GM19238 (cell line): ENCODE measurements at regions not wholly inside any gene's neighbourhood (a gene's known extent, or its start where the extent isn't known, plus 50 kb on each side); places are given as distances from the start of the nearest gene placed in this dataset.

ENCODE experiments used
- DNase-seq: peaks from one replicate; pipeline ENCODE4 v3.0.0; 2011; ENCODE audit warnings: low spot score; ENCODE audit not compliant: insufficient read length

DNA sequence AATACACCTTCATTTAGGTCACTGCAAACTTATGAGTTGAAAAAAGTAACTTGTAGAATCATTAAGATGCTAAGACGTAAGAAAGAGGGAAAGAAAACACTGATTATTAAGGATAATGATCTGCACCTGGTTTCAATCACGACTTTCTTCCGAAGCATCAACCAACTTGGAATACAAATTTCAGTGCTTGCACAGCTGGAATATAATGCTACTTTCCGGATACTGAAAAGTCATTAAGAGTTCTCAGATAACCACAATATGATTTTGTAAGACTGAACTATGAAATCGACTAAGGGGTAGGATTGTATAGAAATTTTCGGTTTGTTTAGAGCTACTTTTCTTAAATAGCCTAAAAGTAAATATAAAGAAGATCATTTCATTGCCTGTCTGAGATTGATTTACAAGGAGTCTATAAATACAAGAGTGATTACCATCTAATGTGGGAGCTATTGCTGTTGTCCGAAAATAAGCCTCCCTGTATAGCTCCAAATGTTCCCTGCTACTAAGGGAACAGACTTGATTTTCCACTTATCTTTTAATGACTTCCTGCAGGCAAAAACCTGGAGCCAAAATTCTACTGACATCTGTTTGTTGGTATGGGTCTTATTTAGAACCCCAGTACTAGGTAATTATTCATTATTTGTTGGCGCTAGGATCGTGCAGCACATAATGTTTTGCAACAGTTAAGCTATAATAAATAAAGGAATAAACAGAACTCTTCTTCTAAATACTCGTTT, 673.3 kb downstream of the KCNT2 start:
- no peak for DNase-seq

- no peak for DNase-seq
These were observed 674.4 kb downstream of the KCNT2 start for GRCh38 chr1:195933835-195934234.

- no peak for DNase-seq
These were observed 692.4 kb downstream of the KCNT2 start for GRCh38 chr1:195915826-195916225.

DNA sequence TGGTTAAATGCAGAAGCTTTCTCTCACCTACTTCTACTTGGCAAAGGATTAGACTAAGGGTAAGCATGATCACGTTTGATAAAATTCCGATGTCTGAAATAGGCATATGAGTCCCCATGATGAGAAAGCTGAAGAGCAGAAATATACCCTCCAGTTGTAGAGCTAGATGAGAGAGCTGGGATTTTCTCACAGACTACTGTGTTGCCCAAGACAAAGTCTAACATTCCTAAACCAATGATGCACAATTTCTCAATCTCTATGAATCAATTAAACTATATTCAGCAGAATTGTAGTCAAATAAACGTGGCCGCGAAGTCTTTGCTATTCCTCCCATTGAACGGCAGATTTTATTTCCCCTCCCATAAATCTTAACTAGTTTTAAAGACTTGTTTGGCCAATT, 699.2 kb downstream of the KCNT2 start:
- DNase-seq: no peak

- no peak for DNase-seq
These were observed 700.1 kb downstream of the KCNT2 start for GRCh38 chr1:195908121-195908520.

DNA sequence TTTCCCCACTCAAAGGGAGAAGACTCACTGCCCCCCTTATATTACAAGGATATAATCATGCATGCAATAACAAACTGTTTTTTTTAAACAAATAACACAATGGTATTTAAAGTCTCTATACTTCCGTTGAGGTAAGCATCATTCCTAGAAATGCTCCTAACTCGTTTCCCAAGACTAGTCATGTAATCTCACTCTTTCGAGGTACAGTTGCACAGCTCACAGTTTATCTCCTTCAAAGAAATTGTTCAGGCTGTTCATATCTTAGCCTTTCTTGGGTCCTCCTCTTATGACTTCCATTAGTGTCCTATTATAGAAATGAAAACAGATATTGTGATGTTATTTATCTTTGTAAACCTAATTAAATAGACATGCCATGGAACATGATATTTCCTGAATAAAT, 705.0 kb downstream of the KCNT2 start:
- DNase-seq: no peak

- no peak for DNase-seq
These were observed 705.5 kb downstream of the KCNT2 start for GRCh38 chr1:195902779-195903178.

GRCh38 chr1:195899762-195900352, 708.4 kb downstream of the KCNT2 start:
- no peak for DNase-seq

- DNase-seq: no peak
These were observed 709.3 kb downstream of the KCNT2 start for GRCh38 chr1:195898924-195899323.

DNA sequence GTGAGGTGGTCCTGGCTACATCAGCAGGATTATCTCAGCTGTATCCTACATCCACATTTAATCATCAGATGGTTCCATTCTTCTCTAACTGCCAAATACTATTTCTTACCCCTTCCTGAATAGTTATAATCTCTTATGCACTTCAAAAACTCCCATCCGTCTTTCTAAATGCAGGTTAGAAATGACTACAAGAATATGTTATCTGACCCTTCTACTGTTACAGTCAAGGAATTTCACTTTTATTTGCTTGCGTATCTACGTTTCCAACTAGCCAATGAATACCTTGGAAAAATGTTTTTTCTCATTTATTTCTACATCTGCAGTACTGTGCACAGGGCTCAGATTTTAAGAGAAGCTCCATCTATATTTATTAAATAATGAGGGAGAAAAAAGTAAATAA, 709.9 kb downstream of the KCNT2 start:
- DNase-seq: no peak

GRCh38 chr1:195897076-195897475, 711.2 kb downstream of the KCNT2 start:
- DNase-seq: no peak

GRCh38 chr1:195894411-195894810, 713.8 kb downstream of the KCNT2 start:
- no peak for DNase-seq

GRCh38 chr1:195886000-195886399, 722.2 kb downstream of the KCNT2 start:
- DNase-seq: no peak

DNA sequence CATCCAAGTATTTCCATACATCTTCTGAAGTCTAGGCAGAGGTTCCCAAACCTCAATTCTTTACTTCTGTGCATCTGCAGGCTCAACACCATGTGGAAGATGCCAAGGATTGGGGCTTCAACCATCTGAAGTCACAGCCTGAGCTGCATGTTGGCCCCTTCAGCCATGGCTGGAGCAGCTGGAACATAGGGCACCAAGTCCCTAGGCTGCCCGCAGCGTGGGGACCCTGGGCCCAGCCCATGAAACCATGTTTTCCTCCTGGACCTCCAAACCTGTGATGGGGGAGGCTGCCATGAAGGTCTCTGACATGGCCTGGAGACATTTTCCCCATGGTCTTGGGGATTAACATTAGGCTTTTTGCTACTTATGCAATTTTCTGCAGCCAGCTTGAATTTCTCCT, 729.8 kb downstream of the KCNT2 start:
- no peak for DNase-seq

DNA sequence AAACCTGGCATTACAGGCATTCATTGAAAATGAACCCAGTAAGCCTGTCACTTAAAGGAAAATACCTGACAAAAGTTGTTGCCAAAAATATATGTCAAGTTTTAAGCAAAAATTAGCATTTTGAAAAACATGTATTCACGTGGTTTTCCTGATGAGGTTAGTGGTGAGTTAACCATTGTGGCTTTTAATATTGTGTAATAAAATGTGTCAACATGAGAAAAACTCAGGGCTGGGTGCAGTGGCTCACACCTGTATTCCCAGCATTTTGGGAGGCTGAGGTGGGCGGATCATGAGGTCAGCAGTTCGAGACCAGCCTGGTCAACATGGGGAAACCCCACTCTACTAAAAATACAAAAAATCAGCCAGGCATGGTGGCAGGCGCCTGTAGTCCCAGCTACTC, 731.4 kb downstream of the KCNT2 start:
- DNase-seq: no peak

DNA sequence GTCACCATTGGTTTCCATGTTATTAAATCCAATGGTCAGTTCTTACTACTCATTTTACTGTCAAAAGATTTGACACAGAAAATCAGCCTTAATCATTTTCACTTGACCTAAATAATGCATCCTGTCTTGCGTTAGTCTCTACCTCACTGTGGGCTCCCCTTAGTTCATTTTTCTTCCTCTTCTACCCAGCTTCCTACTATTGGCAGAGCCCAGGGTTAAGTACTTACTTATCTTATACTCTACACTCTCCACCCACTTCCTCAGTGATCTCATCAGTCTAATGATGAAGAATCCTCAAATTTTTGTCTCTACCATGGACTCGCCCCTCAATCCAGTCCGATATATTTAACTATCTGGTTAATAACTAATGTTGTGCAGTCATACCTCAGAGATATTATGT, 735.9 kb downstream of the KCNT2 start:
- no peak for DNase-seq

DNA sequence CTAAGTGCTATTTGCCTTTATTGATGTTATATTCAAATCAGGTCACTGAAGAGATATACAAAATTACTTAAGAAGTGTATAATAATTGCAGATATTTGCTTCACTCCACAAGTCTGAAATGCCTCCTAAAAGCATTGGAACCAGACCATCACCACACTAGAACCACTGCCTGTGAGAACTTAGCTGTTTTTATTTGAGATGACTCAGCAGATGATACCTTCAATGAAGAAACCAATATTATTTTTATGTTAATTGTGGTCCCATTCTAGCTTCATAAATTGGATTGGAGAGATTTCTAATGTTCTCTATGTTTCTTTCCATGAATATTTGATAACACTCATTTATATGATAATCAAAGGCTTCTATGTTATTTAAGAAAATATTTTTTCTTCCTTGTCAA, 740.6 kb downstream of the KCNT2 start:
- DNase-seq: no peak

- DNase-seq: no peak
These were observed 741.4 kb downstream of the KCNT2 start for GRCh38 chr1:195866781-195867222.

DNA sequence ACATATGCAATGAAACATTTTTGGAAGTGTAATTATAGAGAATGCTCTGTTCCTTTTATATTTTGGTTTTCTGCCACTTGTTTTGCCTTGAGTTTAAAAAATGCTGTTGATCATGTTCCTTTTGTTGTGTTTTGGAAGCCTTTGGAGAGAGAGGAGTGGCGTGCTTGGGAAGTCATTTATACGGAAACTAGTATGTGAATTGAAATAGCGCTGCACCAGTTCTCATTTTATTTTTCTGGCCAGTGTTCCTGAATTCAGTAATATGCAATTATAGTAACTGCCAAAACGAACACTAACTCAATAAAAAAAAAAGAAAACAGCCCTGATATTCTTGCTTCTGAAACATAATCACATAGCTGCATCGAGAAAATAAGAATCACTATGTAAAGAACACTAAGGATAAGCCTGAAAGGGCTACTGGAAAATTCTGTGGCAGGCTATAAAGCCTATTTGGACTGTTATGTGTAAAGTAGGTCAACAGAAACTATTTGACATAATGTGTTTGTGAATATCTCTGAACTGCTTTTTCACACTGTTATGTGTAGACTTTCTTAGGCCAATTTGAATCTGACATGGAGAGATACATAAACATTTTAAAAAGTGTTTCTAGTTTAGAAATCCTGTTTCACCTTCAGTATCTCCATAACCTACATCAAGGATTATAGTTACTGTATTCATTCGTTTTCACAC, 742.0 kb downstream of the KCNT2 start:
- no peak for DNase-seq

DNA sequence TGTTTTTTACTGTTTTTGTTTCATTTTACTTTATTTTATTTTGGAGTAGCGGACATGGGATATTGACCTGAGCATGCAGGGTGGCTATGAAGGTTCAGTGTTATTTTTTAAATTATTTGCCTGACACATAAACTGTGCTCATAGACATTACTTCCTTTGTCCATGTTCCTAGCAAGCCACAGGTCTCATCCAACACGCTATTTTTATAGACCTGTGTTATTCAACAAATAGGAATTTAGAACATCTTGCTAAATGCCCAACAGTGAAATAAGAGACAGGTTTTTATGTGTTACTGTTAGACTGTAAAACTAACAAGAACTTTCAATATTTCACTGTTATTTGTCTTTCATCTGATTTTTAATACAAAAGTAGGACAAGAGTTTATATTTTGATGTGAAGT, 756.4 kb downstream of the KCNT2 start:
- no peak for DNase-seq

DNA sequence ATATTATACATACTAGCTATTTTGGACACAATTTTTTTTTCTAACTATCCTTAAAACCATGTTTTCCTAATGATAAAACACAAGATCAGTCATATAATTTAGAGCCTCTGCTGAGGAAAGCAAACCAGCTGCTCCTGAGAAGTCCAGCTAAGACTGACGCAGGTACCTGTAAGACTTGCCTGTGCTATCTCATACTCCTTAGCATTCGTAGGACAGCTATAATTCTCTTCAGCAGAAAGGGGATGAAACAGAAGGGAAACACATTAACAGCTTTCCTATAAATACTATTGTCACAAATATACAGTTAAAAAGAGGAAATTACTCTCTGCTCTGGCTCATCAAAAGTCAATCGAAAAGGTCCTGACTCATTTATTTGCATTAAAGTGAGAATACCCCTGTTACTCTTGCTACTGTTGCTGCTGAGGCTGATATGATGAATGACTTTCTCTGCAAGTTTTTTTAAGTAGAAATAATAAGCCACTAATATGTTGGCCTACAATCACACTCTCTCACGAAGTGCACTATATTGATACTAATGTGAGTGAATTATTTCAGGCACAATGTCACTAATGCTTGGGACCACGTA, 757.1 kb downstream of the KCNT2 start:
- DNase-seq: no peak

DNA sequence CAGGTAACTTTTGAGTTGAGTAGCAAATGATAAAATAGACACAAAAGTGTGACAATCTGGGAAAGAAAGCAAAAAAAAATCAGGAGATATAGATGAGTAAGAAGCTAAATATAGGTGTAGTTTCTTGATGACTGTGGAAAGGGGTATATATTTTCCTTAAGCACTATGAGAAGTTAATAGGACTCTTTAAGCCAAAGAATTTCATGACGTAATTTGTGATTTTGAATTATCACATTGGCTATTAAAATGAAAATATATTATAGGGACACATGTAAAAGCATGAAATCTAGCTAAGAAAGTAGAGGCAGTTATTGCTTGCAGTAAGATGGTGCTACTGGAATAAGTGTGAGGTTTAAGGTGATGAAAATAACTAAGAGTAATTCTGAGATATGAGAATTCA, 759.1 kb downstream of the KCNT2 start:
- no peak for DNase-seq
